ENCODE measurements at regions not wholly inside any gene's neighbourhood (a gene's known extent, or its start where the extent isn't known, plus 50 kb on each side); places are given as distances from the start of the nearest gene placed in this dataset.

DNA sequence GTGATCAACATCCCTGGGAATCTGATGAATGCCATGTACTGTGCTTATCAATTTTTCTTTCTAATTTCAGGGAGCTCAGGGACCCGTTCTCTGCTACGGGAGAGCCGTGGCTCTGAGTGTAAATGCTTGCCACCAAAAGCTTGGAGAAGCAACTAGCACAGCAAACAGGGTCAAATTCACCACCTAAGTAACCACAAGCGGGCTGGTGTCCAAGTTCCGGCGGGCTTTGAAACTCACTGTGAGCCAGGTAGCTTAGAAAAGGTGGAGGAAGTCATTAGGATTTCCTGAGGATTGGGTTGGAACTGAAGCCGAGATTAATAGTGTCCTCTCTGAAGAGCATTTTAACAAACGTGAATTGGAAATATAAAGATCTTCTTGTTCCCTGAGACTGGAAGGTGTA is 87.2 kb downstream of the CLDN34 start:
- TF ChIP-seq, protein P1, sequence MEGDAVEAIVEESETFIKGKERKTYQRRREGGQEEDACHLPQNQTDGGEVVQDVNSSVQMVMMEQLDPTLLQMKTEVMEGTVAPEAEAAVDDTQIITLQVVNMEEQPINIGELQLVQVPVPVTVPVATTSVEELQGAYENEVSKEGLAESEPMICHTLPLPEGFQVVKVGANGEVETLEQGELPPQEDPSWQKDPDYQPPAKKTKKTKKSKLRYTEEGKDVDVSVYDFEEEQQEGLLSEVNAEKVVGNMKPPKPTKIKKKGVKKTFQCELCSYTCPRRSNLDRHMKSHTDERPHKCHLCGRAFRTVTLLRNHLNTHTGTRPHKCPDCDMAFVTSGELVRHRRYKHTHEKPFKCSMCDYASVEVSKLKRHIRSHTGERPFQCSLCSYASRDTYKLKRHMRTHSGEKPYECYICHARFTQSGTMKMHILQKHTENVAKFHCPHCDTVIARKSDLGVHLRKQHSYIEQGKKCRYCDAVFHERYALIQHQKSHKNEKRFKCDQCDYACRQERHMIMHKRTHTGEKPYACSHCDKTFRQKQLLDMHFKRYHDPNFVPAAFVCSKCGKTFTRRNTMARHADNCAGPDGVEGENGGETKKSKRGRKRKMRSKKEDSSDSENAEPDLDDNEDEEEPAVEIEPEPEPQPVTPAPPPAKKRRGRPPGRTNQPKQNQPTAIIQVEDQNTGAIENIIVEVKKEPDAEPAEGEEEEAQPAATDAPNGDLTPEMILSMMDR (IDR thresholded peaks at IDR 0.05), result no peak
- no peak for TF ChIP-seq POLR2A (IDR thresholded peaks at IDR 0.05)

All from heart left ventricle (tissue), 13 donors.